H1 (cell line): ENCODE measurements at regions not wholly inside any gene's neighbourhood (a gene's known extent, or its start where the extent isn't known, plus 50 kb on each side); places are given as distances from the start of the nearest gene placed in this dataset.

ENCODE experiments used
- CTCF ChIA-PET: fragments of 300-600 bp; sonication (Branson Sonifier 250); formaldehyde crosslinking; loops from one replicate; lab custom pipeline; 2021; ENCODE audit not compliant: partially characterized antibody; lab: Charles Lee
- POLR2A ChIA-PET: fragments of 300-600 bp; sonication (Branson Sonifier 250); formaldehyde crosslinking; loops from one replicate; lab custom pipeline; 2021; ENCODE audit warnings: inconsistent platforms; ENCODE audit not compliant: partially characterized antibody; lab: Charles Lee
- DNase-seq, 2 experiments: peaks; one replicate each; pipeline versions ENCODE4 v3.0.0 to v3.0.0-alpha.2; 2010 to 2022; ENCODE audit warnings: low spot score in 2 of 2, low read depth in 1 of 2, mixed read lengths in 1 of 2
- FAIRE-seq: peaks from 2 replicates; lab custom pipeline; 2011; peaks lifted over from hg19 to GRCh38; lab: Jason Lieb, UNC
- H2AFZ ChIP-seq: 2 replicates; pipeline ENCODE4 v1.8.1; 2012; ENCODE audit warnings: low read length, inconsistent platforms
- H2AK5ac ChIP-seq: 2 replicates; pipeline ENCODE4 v1.6.1; 2013; ENCODE audit warnings: low read depth, low read length
- H2BK120ac ChIP-seq: replicated peaks from 2 replicates; pipeline ENCODE3; 2013; ENCODE audit warnings: low read depth, low read length, inconsistent platforms
- H2BK12ac ChIP-seq: 2 replicates; pipeline ENCODE4 v1.6.1; 2013; ENCODE audit warnings: low read depth, low read length
- H2BK15ac ChIP-seq: 2 replicates; pipeline ENCODE4 v1.6.1; 2013; ENCODE audit warnings: low read length
- H2BK20ac ChIP-seq: 2 replicates; pipeline ENCODE4 v1.6.1; 2013; ENCODE audit warnings: low read length
- H2BK5ac ChIP-seq: 2 replicates; pipeline ENCODE4 v1.6.1; 2013; ENCODE audit warnings: low read depth, low read length
- H3K14ac ChIP-seq: 2 replicates; pipeline ENCODE4 v1.6.1; 2013; ENCODE audit warnings: inconsistent platforms; ENCODE audit not compliant: insufficient read length
- H3K18ac ChIP-seq: 2 replicates; pipeline ENCODE4 v1.6.1; 2013; ENCODE audit warnings: low read length; ENCODE audit errors: extremely low read depth
- H3K23ac ChIP-seq: 2 replicates; pipeline ENCODE4 v1.6.1; 2013; ENCODE audit warnings: inconsistent platforms; ENCODE audit not compliant: insufficient read length
- H3K23me2 ChIP-seq: 2 replicates; pipeline ENCODE4 v1.6.1; 2013; ENCODE audit warnings: low read depth, low read length
- H3K27ac ChIP-seq: 2 replicates; pipeline ENCODE4 v1.6.1; 2011; ENCODE audit warnings: low read depth, low read length, inconsistent platforms
- H3K27me3 ChIP-seq, 4 experiments: replicated peaks in 1 of 4; 1 replicate in 1 of 4; 2 replicates in 3 of 4; pipeline versions ENCODE4 v1.6.1 to v1.8.1; 2011 to 2013; ENCODE audit warnings: low read length in 3 of 4, mild to moderate bottlenecking in 3 of 4, inconsistent platforms in 2 of 4, mixed read lengths in 2 of 4, moderate library complexity in 1 of 4; ENCODE audit not compliant: control insufficient read depth in 3 of 4, insufficient read depth in 3 of 4; ENCODE audit errors: extremely low read depth in 1 of 4
- H3K36me3 ChIP-seq, 4 experiments: 2 replicates each; pipeline versions ENCODE4 v1.6.1 to v1.8.1; 2011 to 2013; ENCODE audit warnings: mild to moderate bottlenecking in 4 of 4, low read length in 3 of 4, moderate library complexity in 2 of 4, control low read depth in 1 of 4, inconsistent platforms in 1 of 4; ENCODE audit not compliant: insufficient read depth in 4 of 4, control insufficient read depth in 2 of 4
- H3K4ac ChIP-seq: replicated peaks from 2 replicates; pipeline ENCODE3; 2013; ENCODE audit warnings: low read length, low read depth, mixed read lengths, inconsistent platforms; ENCODE audit not compliant: insufficient read length
- H3K4me1 ChIP-seq, 4 experiments: replicated peaks in 1 of 4; 1 replicate in 1 of 4; 2 replicates in 3 of 4; pipeline versions ENCODE4 v1.6.1 to v1.8.1; 2011 to 2013; ENCODE audit warnings: low read length in 3 of 4, inconsistent platforms in 2 of 4, mixed read lengths in 1 of 4; ENCODE audit not compliant: insufficient read depth in 4 of 4, control insufficient read depth in 3 of 4
- H3K4me2 ChIP-seq, 2 experiments: 2 replicates each; pipeline versions ENCODE4 v1.6.1 to v1.8.1; 2011 to 2013; ENCODE audit warnings: low read depth in 2 of 2, low read length in 2 of 2, control low read depth in 1 of 2, inconsistent platforms in 1 of 2, mild to moderate bottlenecking in 1 of 2; ENCODE audit not compliant: insufficient read depth in 1 of 2
- H3K4me3 ChIP-seq, 4 experiments: fragments of 200-600, 300-600 bp in 1 of 4; sonication (generic), shearing (Covaris generic), sonication (Bioruptor Twin) in 1 of 4; 2 replicates each; pipeline versions ENCODE4 v1.5.1 to v1.8.1; 2011 to 2016; ENCODE audit warnings: low read length in 4 of 4, low read depth in 3 of 4, control low read depth in 2 of 4, inconsistent platforms in 2 of 4, mild to moderate bottlenecking in 2 of 4, mixed read lengths in 1 of 4, moderate library complexity in 1 of 4; ENCODE audit not compliant: insufficient read depth in 2 of 4; ENCODE audit errors: extremely low read depth in 1 of 4
- H3K56ac ChIP-seq: replicated peaks from 2 replicates; pipeline ENCODE3; 2013; ENCODE audit warnings: low read depth, mild to moderate bottlenecking, mixed read lengths, low read length, inconsistent platforms; ENCODE audit not compliant: insufficient read length
- H3K79me1 ChIP-seq: 2 replicates; pipeline ENCODE4 v1.6.1; 2013; ENCODE audit warnings: low read depth, low read length, control low read depth
- H3K79me2 ChIP-seq, 2 experiments: 2 replicates each; pipeline versions ENCODE4 v1.6.1 to v1.8.1; 2012 to 2013; ENCODE audit warnings: low read length in 2 of 2, mild to moderate bottlenecking in 2 of 2, inconsistent platforms in 1 of 2; ENCODE audit not compliant: insufficient read depth in 2 of 2, control insufficient read depth in 1 of 2
- H3K9ac ChIP-seq, 4 experiments: replicated peaks in 1 of 4; 1 replicate in 1 of 4; 2 replicates in 3 of 4; pipeline versions ENCODE4 v1.6.1 to v1.8.1; 2011 to 2013; ENCODE audit warnings: low read depth in 3 of 4, low read length in 3 of 4, control low read depth in 2 of 4, mild to moderate bottlenecking in 2 of 4, moderate library complexity in 2 of 4, inconsistent platforms in 1 of 4; ENCODE audit errors: extremely low read depth in 1 of 4
- H3K9me3 ChIP-seq, 2 experiments: 2 replicates each; pipeline versions ENCODE4 v1.6.1 to v1.8.1; 2012 to 2013; ENCODE audit warnings: mild to moderate bottlenecking in 2 of 2, moderate library complexity in 2 of 2, control low read depth in 1 of 2, inconsistent platforms in 1 of 2, low read depth in 1 of 2, low read length in 1 of 2, mixed read lengths in 1 of 2; ENCODE audit not compliant: insufficient read depth in 2 of 2
- H4K20me1 ChIP-seq, 2 experiments: replicated peaks in 1 of 2; 2 replicates each; pipeline versions ENCODE3 to v1.8.1; 2011 to 2013; ENCODE audit warnings: inconsistent platforms in 2 of 2, low read length in 2 of 2, mild to moderate bottlenecking in 1 of 2; ENCODE audit not compliant: insufficient read depth in 2 of 2, control insufficient read depth in 1 of 2
- H4K5ac ChIP-seq: 2 replicates; pipeline ENCODE4 v1.6.1; 2013; ENCODE audit warnings: low read length, low read depth, mixed read lengths, inconsistent platforms; ENCODE audit not compliant: insufficient read length
- H4K8ac ChIP-seq: 2 replicates; pipeline ENCODE4 v1.8.0; 2013; ENCODE audit warnings: mild to moderate bottlenecking, moderate library complexity, low read length, inconsistent platforms; ENCODE audit not compliant: insufficient read depth; ENCODE audit errors: extremely low read depth
- H4K91ac ChIP-seq: replicated peaks from 2 replicates; pipeline ENCODE3; 2013; ENCODE audit warnings: low read length, mixed read lengths, inconsistent platforms; ENCODE audit not compliant: insufficient read length
- CBX5 ChIP-seq: fragments of 300-800, 300-1000 bp; sonication (generic); IDR thresholded peaks from 2 replicates; pipeline ENCODE4 v1.7.1; 2016; ENCODE audit warnings: antibody characterized with exemption, low read length, low read depth
- POU5F1 ChIP-seq: IDR thresholded peaks from 2 replicates; pipeline ENCODE4 v1.6.1; 2011; ENCODE audit warnings: low read depth, mild to moderate bottlenecking, low read length, moderate library complexity
- RAD21 ChIP-seq, 2 experiments: IDR thresholded peaks in 1 of 2; conservative IDR thresholded peaks in 1 of 2; 2 replicates each; pipeline ENCODE4 v1.6.1; 2011; ENCODE audit warnings: low read depth in 2 of 2, low read length in 2 of 2, improper control_type of control experiment in 1 of 2, inconsistent platforms in 1 of 2, mild to moderate bottlenecking in 1 of 2, moderate library complexity in 1 of 2
- SAP30 ChIP-seq: fragments of 300-600 bp; sonication (generic); IDR thresholded peaks from 2 replicates; pipeline ENCODE4 v1.7.1; 2012; ENCODE audit warnings: low read length, moderate library complexity, mild to moderate bottlenecking, inconsistent platforms; ENCODE audit not compliant: insufficient read depth, insufficient replicate concordance
- WGBS, 2 experiments: shearing (Covaris generic) in 1 of 2; methylation state at CpG; one replicate each; pipeline versions ENCODE4 v1.1.6 to v1.1.7; 2013 to 2015; ENCODE audit warnings: low lambda C conversion rate in 2 of 2, mixed read lengths in 2 of 2, inconsistent platforms in 1 of 2, low coverage in 1 of 2, missing lambda C conversion rate in 1 of 2; ENCODE audit not compliant: insufficient replicate concordance in 2 of 2, insufficient coverage in 1 of 2, insufficient read length in 1 of 2; ENCODE audit errors: extremely low coverage in 1 of 2, missing lambda C conversion rate in 1 of 2; 5-methylcytosine and 5-hydroxymethylcytosine counted together
- TF ChIP-seq, protein P1 (sequence below), 3 experiments: IDR thresholded peaks; 1 replicate in 2 of 3; 2 replicates in 1 of 3; pipeline versions ENCODE4 v1.5.1 to v1.6.1; 2011; ENCODE audit warnings: low read length in 3 of 3, mild to moderate bottlenecking in 3 of 3, inconsistent platforms in 2 of 3, low read depth in 1 of 3, moderate library complexity in 1 of 3; ENCODE audit not compliant: insufficient read depth in 1 of 3; ENCODE audit errors: control extremely low read depth in 1 of 3

- Histone ChIP-seq H3K4me1 (no peaks in the 10 kb centered on the region), H3K79me2 (no peaks in the 10 kb centered on the region), H3K18ac (no peak overlapping the region), H2BK120ac (no peak overlapping the region), H3K14ac (no peak overlapping the region), H2AFZ (no peak overlapping the region), H3K4me3 (no peak overlapping the region), H3K27me3 (peaks cover 0 to 1% (median 0%) of the 10 kb centered on the region in 4 experiments; a peak in 1 of 7 replicates), H4K5ac (no peak overlapping the region), H3K23me2 (no peaks in the 10 kb centered on the region), H4K8ac (no peak overlapping the region), H2BK5ac (no peak overlapping the region), H3K36me3 (no peaks in the 10 kb centered on the region), H2BK15ac (no peak overlapping the region), H3K27ac (no peak overlapping the region), H3K79me1 (no peaks in the 10 kb centered on the region), H4K91ac (no peak overlapping the region), H3K4ac (no peak overlapping the region), H2BK20ac (no peak overlapping the region)
- 69% methylated on average over 2 of the region's 2 CpGs; no CpG with 5 or more reads in 1 of the 2 experiments for WGBS, 2 experiments
- DNase-seq, result peak in 1 of 2 experiments; percentile 5
- CTCF ChIA-PET, result interaction anchor here (0.6 to 1.8 kb wide), 6 partner anchors 8 to 562 kb away, joined by 3 to 8 read pairs (median 5); no protein-coding TSS in a partner anchor
- FAIRE-seq, result peak; percentile 86
- TF ChIP-seq SAP30, result no peak
- no peak for TF ChIP-seq POU5F1
- TF ChIP-seq, protein P1, sequence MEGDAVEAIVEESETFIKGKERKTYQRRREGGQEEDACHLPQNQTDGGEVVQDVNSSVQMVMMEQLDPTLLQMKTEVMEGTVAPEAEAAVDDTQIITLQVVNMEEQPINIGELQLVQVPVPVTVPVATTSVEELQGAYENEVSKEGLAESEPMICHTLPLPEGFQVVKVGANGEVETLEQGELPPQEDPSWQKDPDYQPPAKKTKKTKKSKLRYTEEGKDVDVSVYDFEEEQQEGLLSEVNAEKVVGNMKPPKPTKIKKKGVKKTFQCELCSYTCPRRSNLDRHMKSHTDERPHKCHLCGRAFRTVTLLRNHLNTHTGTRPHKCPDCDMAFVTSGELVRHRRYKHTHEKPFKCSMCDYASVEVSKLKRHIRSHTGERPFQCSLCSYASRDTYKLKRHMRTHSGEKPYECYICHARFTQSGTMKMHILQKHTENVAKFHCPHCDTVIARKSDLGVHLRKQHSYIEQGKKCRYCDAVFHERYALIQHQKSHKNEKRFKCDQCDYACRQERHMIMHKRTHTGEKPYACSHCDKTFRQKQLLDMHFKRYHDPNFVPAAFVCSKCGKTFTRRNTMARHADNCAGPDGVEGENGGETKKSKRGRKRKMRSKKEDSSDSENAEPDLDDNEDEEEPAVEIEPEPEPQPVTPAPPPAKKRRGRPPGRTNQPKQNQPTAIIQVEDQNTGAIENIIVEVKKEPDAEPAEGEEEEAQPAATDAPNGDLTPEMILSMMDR (IDR thresholded peaks at IDR 0.05; ENCODE audit: control extremely low read depth in 1 of 3, insufficient read depth in 1 of 3, low read depth in 1 of 3, low read length in 3 of 3), result peak in 1 of 3 experiments; percentile 18; a peak in 1 of 4 replicates
- TF ChIP-seq CBX5, result no peak
- TF ChIP-seq RAD21 (IDR thresholded peaks at IDR 0.05 in 1 of 2, conservative IDR thresholded peaks at IDR 0.05 in 1 of 2; ENCODE audit: low read depth in 2 of 2, low read length in 2 of 2), result peak in 1 of 2 experiments; percentile 27; a peak in 2 of 4 replicates
- TF ChIP-seq, all 59 proteins: peak for 2
- no peak overlapping the region for H3K56ac ChIP-seq
- no peak overlapping the region for H3K23ac ChIP-seq
- no peaks in the 10 kb centered on the region for H4K20me1 ChIP-seq
- H3K4me2 ChIP-seq, result no peak overlapping the region
- H2AK5ac ChIP-seq, result no peak overlapping the region
- POLR2A ChIA-PET, result no interaction called here
- H3K9me3 ChIP-seq, result no peaks in the 10 kb centered on the region
- H3K9ac ChIP-seq, result no peak overlapping the region
- H2BK12ac ChIP-seq, result no peak overlapping the region
Observed at GRCh38 chr2:51084750-51085149, 52.8 kb upstream of the NRXN1 start.
